LNCAP (cell line): ENCODE measurements at regions not wholly inside any gene's neighbourhood (a gene's known extent, or its start where the extent isn't known, plus 50 kb on each side); places are given as distances from the start of the nearest gene placed in this dataset.

ENCODE experiments used
- TF ChIP-seq, protein P1 (sequence below): fragments of 450-650 bp; IDR thresholded peaks from 2 replicates; pipeline ENCODE4 v1.5.1; 2017; ENCODE audit warnings: mild to moderate bottlenecking

DNA sequence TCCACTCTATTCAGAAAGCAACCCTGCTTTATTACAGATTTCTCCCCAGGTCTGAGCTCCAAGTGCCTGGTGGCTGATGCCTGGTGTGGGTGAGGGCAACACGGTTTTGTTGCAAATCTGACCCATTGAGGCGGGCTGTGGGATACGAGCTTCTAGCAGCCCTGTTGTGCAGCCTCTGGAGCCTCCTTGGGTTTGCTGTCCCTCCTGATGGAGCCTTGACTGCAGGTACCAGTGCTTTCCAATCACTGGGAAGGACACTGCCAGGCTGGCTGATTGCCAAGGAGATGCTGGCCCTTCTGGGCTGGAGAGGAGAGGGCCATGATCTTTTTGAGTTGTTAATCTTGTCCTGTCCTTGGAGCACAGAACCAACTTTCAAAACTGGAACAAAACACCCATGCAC is 151.0 kb upstream of the RGMA start:
- TF ChIP-seq, protein P1, sequence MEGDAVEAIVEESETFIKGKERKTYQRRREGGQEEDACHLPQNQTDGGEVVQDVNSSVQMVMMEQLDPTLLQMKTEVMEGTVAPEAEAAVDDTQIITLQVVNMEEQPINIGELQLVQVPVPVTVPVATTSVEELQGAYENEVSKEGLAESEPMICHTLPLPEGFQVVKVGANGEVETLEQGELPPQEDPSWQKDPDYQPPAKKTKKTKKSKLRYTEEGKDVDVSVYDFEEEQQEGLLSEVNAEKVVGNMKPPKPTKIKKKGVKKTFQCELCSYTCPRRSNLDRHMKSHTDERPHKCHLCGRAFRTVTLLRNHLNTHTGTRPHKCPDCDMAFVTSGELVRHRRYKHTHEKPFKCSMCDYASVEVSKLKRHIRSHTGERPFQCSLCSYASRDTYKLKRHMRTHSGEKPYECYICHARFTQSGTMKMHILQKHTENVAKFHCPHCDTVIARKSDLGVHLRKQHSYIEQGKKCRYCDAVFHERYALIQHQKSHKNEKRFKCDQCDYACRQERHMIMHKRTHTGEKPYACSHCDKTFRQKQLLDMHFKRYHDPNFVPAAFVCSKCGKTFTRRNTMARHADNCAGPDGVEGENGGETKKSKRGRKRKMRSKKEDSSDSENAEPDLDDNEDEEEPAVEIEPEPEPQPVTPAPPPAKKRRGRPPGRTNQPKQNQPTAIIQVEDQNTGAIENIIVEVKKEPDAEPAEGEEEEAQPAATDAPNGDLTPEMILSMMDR = no peak

GRCh38 chr15:93239591-93239990 is 150.6 kb upstream of the RGMA start:
- TF ChIP-seq, protein P1 = no peak

GRCh38 chr15:93238641-93239040 is 149.6 kb upstream of the RGMA start:
- TF ChIP-seq, protein P1 = no peak

DNA sequence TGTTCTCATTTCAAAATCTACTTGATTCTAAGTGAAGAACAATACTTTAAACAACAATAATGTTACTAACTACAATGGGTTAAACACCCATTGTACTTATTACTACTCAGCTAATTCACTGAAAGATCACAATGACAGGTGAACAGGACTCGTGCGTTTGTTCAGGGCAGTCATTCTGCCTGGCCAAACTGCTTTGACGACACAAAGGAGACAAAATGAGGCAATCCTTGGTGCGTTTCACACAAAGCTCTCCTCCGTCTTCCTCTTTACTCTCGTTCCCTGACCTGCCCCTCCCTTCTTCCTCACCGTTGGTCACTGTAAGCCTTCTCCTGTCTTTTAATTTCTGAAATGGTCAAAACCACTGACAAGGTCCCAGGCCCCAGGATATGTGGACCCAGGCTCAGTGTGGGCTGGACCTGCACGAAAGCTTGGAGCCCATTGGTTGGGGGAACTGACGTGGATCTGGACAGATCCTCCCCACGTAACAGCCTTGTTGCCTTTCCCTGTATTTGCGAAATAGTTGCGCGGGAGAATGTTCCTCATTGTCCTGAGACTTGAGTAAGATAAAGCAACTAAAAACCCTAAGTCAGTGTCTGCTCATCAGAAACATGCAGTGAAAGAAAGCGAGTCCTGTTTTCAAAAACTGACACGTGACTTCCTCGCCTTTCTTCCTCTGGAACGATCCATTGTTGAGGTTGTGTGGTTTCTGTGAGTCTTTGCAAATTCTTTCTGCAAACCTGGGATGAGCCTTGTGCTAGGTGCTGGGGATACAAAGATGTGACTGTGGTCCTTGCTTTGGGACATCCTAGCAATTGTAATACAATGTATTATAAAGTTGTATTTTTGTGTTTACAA is 147.1 kb upstream of the RGMA start:
- TF ChIP-seq, protein P1 = no peak

GRCh38 chr15:93235269-93235668 is 146.3 kb upstream of the RGMA start:
- TF ChIP-seq, protein P1 = no peak

DNA sequence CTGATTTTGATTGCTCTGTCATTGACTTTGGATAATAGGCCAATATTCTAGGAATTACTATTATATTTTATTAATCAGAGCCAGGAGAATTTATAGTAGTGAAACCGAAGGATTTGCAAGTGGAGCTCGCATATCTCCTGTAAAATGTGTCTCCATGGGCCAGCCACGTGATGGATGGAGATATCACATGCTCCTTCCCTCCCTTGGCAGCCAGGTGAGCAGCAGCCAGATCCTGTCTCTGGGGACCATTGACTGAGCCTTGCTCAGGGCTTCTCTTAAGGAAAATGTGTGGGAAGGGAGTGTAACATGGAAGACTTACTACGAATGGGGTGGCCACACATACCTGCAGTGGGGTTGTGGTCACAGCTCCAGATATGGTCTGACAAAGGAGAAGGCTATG is 144.7 kb upstream of the RGMA start:
- TF ChIP-seq, protein P1 = no peak

GRCh38 chr15:93232845-93233244 is 143.8 kb upstream of the RGMA start:
- TF ChIP-seq, protein P1 = no peak
